ENCODE measurements at regions not wholly inside any gene's neighbourhood (a gene's known extent, or its start where the extent isn't known, plus 50 kb on each side); places are given as distances from the start of the nearest gene placed in this dataset.

DNA sequence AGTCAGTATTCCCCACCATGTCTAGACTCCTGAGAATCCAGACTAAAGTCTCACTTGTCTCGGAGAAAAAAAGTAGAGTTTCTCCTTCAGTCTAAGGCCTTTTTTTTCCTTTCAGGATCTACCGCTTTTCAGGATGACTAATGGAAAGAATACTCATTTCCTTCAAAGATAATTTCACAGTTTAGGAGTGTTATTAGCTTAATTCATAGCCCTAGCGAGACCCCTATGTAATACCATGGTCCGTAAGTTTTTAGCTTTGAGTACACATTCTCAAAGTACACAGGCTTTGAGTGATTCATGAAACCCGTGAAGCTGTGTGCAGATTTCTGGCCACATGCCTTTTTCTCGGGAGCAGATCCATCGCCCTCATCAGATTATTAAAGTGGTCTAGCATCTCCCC, 133.1 kb downstream of the SOX4 start:
- no peak for TF ChIP-seq CTCF (conservative IDR thresholded peaks at IDR 0.05)
- no peak overlapping the region for H2BK120ac ChIP-seq (ENCODE audit: low read depth, low read length, poor library complexity, severe bottlenecking)
- no peak overlapping the region for H2AK5ac ChIP-seq (ENCODE audit: insufficient read length, low read length)
- no peaks in the 10 kb centered on the region for H3K9me3 ChIP-seq (ENCODE audit: control insufficient read depth, low read depth, low read length)
- no peak overlapping the region for H3K27ac ChIP-seq (ENCODE audit: insufficient read length, low read depth, low read length)
- no peak overlapping the region for H3K14ac ChIP-seq (ENCODE audit: insufficient read depth, low read length)
- H2BK20ac ChIP-seq (ENCODE audit: low read depth, low read length, poor library complexity, severe bottlenecking), result no peak overlapping the region
- peaks cover 65% of the 10 kb centered on the region for H3K79me2 ChIP-seq (ENCODE audit: insufficient read depth, low read length)
- H3K4me2 ChIP-seq (ENCODE audit: insufficient read depth, insufficient read length, low read length), result no peak overlapping the region
- WGBS (ENCODE audit: extremely low coverage, insufficient read length, low lambda C conversion rate), result no CpG with 5 or more reads among the region's 7 CpGs
- H3K56ac ChIP-seq (ENCODE audit: insufficient read length, low read depth, low read length), result no peak overlapping the region
- Mint-ChIP-seq H3K27me3 (ENCODE audit: low read depth) (no peaks in the 10 kb centered on the region), H3K9me3 (no peaks in the 10 kb centered on the region), H3K27ac (peak overlapping the region in 1 of 3 experiments; percentile 68; a peak in 3 of 7 replicates), H3K4me1 (peaks cover 39 to 47% of the 10 kb centered on the region in 2 experiments), H3K4me3 (no peak overlapping the region), H3K36me3 (ENCODE audit: insufficient read depth in 1 of 3, low read depth in 3 of 3) (peaks cover 3 to 28% (median 6%) of the 10 kb centered on the region in 3 experiments; a peak in 5 of 7 replicates)
- H3K79me1 ChIP-seq (ENCODE audit: insufficient read depth, low read depth, low read length, poor library complexity, severe bottlenecking), result peaks cover 12% of the 10 kb centered on the region
- H2AFZ ChIP-seq (ENCODE audit: low read length), result no peak overlapping the region
- no peaks in the 10 kb centered on the region for H3K27me3 ChIP-seq (ENCODE audit: insufficient read depth, low read length)
- H3K23ac ChIP-seq (ENCODE audit: insufficient read length, low read depth, low read length), result no peak overlapping the region
- no peak overlapping the region for H3K9ac ChIP-seq (ENCODE audit: extremely low read depth, insufficient read length, low read length)
- H3K4ac ChIP-seq (ENCODE audit: low read depth, low read length), result no peak overlapping the region
- H4K20me1 ChIP-seq (ENCODE audit: control insufficient read depth, insufficient read depth, insufficient read length), result no peaks in the 10 kb centered on the region
- H2BK12ac ChIP-seq (ENCODE audit: insufficient read length, low read depth, low read length), result no peak overlapping the region
- no peak overlapping the region for H2BK15ac ChIP-seq (ENCODE audit: low read depth, low read length)
- H4K8ac ChIP-seq (replicated peaks; ENCODE audit: insufficient read length, low read depth, low read length), result no peak overlapping the region
- H2BK5ac ChIP-seq (ENCODE audit: insufficient read length, low read length), result no peak overlapping the region
- no peak overlapping the region for H4K91ac ChIP-seq (ENCODE audit: insufficient read length, low read depth, low read length)
- DNase-seq, result no peak
- no peak overlapping the region for H4K5ac ChIP-seq (ENCODE audit: insufficient read length, low read depth, low read length)
- peaks cover 1% of the 10 kb centered on the region; the same call in 1 of the 2 replicates for H3K4me1 ChIP-seq (ENCODE audit: insufficient read depth, low read length)
- H3K23me2 ChIP-seq (ENCODE audit: insufficient read length, low read depth, low read length, poor library complexity, severe bottlenecking), result no peaks in the 10 kb centered on the region
- H3T11ph ChIP-seq (ENCODE audit: low read length), result no peak overlapping the region
- H3K18ac ChIP-seq (ENCODE audit: insufficient read length, low read depth, low read length), result no peak overlapping the region
